HG03095 (cell line): ENCODE measurements at regions not wholly inside any gene's neighbourhood (a gene's known extent, or its start where the extent isn't known, plus 50 kb on each side); places are given as distances from the start of the nearest gene placed in this dataset.

ENCODE experiments used
- ATAC-seq: cut with Tn5 transposase; IDR thresholded peaks from one replicate; pipeline ENCODE4 v1.9.1; 2021; ENCODE audit warnings: moderate library complexity; ENCODE audit not compliant: unreplicated experiment

GRCh38 chr1:239914751-239915231 lies 176.9 kb upstream of the FMN2 start:
- no peak for ATAC-seq

- no peak for ATAC-seq
These were observed 173.0 kb upstream of the FMN2 start for GRCh38 chr1:239918634-239919033.

GRCh38 chr1:239920214-239920613 lies 171.5 kb upstream of the FMN2 start:
- no peak for ATAC-seq

GRCh38 chr1:239922778-239923522 lies 168.7 kb upstream of the FMN2 start:
- no peak for ATAC-seq

DNA sequence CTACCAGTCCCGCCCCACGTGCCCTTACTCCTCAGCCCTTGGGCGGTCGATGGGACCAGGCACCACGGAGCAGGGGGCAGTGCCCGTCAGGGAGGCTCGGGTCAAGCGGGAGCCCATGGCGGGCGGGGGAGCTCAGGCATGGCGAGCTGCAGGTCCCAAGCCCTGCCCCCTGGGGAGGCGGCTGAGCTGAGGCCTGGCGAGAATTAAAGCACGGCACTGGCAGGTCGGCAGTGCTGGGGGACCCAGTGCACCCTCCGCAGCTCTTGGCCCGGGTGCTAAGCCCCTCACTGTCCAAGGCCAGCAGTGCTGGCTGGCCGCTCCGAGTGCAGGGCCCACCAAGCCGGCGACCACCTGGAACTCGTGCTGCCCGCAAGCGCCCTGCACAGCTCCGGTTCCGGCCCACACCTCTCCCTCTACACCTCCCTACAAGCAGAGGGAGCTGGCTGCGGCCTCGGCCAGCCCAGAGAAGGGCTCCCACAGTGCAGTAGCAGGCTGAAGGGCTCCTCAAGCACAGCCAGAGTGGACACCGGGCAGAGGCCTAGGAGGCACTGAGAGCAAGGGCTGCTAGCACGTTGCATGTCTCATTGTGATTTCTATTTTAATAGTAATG lies 166.8 kb upstream of the FMN2 start:
- no peak for ATAC-seq

DNA sequence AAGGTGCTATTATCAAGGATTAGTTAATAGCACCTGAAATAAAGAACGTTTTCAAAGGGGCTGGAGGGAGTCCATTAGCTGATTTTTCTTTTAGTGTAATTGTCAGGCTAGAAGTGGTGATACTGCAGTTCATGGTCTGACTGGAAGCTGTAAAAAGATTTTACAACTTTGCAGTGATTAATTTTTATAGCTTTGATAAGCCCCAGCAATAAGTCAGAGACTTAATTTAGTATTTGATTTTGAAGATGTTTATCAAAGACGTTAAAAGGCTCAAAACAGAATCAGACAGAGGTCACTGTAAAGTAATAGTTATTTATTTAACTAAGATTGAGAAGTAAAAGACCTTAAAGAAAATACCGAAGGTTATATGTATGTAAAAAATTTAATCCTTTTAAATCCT lies 165.5 kb upstream of the FMN2 start:
- ATAC-seq: no peak

GRCh38 chr1:239929317-239929716 lies 162.4 kb upstream of the FMN2 start:
- no peak for ATAC-seq

DNA sequence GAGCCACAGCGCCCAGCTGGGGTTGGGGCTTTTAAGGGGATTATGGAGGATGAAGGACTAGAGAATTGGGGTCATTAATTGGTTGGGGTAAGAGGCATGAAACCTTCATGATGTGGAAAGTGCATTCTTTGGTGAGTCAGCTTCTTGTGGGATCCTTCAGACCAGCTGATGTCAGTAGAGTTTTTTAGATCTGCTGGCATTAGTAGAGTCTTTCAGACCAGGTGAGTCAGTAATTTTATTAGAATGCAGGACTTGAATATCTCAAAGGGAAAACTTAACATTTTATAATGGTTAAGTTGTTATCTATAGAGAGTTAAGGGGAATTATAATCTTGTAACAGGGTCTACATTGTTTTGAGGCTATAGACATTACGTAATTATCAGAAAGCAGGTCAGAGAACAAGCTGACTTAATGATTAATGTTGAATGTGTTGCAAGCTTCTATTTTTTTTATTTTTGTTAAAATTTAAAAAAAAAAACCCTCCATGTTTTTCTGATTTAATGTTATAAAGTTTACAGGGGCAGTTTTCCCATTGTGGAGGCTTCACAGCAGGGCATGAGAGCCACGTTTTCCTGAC lies 160.9 kb upstream of the FMN2 start:
- ATAC-seq: no peak

- ATAC-seq: no peak
These were observed 160.3 kb upstream of the FMN2 start for GRCh38 chr1:239931341-239931740.

DNA sequence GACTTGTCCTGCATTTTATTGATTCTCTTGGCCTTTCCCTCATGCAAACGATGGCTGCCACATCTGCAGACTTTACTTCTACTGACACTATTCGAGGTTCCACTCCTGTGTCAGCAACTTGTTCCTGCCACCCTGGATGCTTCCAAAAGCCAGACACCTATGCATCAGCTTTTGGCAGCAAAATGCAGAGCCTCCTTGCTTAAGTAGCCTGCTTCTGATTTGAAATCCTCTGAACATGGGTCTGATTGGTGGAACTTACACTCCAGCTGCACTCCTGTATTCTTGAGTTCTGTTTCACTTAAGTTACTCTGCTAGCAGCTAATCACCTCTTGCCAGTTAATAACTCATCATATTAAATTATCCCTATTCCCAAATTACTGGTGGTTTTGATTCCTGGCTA lies 152.1 kb upstream of the FMN2 start:
- ATAC-seq: no peak

DNA sequence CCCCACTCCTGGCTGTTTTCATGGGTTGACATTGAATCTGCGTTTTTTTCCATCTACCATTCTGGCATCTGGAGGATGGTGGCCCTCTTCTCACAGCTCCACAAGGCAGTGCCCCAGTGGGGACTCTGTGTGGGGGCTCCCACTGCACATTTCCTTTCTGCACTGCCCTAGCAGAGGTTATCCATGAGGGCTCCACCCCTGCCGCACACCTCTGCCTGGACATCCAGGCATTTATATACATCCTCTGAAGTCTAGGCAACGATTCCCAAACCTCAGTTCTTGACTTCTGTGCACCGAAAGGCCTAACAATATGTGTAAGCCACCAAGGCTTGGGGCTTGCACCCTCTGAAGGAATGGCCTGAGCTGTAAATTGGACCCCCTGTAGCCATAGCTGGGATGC lies 147.9 kb upstream of the FMN2 start:
- no peak for ATAC-seq

- ATAC-seq: no peak
These were observed 147.0 kb upstream of the FMN2 start for GRCh38 chr1:239944666-239945065.

DNA sequence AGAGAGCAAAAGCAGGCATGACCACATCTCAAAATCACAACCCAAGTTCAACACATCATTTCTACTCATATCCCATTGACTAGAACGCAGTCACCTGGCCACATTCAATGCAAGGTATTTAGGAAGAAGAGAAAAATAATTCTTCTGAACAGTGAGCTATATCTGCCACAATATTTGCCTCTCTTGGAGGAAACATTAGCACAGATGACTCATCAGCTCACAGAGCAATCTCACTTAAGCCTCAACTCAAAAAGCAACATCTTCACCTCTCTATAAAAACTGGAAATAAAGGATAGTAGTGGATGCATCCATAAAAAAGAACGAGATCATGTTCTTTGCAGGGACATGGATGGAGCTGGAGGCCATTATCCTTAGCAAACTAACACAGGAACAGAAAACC lies 143.9 kb upstream of the FMN2 start:
- ATAC-seq: no peak

DNA sequence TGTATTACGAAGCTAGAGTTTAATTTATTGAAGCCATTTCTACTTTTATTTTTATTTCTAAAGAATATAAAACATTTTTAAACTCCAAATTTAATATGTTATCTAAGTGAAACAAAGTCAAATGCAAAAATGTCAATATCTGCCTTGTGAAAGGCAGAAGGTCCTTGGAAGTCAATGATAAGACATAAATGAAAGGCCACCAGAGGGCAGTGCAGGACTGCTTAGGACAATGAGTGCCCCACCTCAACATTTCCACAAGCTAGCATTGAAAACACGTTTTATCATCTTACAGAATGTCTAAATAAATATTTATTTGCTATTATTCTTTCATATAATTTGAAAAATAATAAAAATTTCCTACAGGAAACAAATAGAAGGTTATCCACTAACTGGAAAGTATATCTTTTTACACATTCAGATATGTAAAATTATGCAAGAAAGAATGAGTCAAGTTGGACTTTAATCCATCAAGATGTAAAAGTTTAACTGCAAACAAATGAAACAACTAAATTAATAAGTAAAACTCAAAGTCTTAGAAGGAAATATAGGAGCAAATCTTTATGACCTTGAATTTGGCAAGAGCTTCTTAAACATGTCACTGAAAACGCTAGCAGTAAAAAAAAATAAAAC lies 140.1 kb upstream of the FMN2 start:
- ATAC-seq: peak; percentile 52

- ATAC-seq: peak; percentile 43
These were observed 139.1 kb upstream of the FMN2 start for GRCh38 chr1:239952348-239953308.

DNA sequence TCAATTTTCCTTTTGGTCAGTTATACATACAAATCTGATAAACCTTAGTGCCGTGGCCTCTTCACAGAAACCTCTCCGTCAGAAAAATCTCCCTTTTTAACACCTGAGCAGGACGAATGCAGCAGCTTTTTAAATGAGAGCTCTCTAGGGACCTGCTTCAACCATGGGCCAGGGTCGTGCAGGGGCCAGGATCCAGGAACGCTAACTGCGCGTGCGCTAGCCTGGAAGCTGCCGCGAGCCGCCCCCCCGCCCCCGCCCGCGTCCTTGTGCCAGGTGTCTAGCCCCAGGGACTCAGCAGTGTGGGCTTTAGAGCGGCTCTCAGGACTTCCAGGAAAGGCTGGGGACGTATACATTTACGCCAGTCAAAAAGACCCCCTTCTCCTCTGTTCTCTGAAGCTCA lies 136.8 kb upstream of the FMN2 start:
- ATAC-seq: no peak

GRCh38 chr1:239955431-239955830 lies 136.3 kb upstream of the FMN2 start:
- no peak for ATAC-seq

DNA sequence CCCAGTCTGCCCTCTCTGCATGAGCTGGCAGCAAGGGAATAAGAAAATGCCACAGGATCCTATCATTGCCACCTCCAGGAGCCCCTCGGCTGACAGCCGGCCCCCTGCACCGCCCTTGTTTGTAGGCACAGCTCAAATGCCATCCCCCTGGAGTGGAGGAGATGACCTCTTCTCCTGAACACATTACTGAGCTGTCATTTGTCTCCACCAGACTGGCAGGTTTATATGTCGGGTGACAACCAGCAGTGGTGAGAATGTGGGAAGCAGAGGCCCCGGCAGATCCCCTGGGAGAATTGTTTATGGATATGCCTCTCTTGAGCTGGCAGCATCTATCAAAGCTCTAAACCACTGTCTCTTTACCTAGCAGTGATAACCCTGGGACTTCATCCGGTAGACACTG lies 135.4 kb upstream of the FMN2 start:
- ATAC-seq: no peak

- ATAC-seq: no peak
These were observed 133.6 kb upstream of the FMN2 start for GRCh38 chr1:239958063-239958462.

GRCh38 chr1:239960366-239960765 lies 131.3 kb upstream of the FMN2 start:
- ATAC-seq: no peak

DNA sequence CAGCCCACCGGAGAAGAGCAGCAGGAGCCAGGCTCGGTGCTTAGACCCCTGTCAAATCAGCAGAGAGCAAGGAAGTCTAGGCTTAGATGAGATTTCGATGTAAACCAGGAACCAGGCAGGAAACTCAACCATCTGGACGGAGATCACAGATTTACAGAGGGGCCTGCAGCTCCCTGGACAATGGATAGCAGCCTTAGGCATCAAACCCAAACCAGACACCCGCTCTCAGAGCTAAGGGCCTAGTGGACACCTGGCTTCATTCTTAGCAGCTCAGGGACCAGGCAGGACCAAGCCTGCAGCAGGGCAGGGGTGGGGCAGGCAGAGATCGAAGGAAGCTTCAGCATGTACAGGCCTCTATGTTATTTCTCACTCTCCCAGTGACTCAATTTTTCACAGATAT lies 127.8 kb upstream of the FMN2 start:
- ATAC-seq: no peak
